ENCODE measurements at regions not wholly inside any gene's neighbourhood (a gene's known extent, or its start where the extent isn't known, plus 50 kb on each side); places are given as distances from the start of the nearest gene placed in this dataset.

DNA sequence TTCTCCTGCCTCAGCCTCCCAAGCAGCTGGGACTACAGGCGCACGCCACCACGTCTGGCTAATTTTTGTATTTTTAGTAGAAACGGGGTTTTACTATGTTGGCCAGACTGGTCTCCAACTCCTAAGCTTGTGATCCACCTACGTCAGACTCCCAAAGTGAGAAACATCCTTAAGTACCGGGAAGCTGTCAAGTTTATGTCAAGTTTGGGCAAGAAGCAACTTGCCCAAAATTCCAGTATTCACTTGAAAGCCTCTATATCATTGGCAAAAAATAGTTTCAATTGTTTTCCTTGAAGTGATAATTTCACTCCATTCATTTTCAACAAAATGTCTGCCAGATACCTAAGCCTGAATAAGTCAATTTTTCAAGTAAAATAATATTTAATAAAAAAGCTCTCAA, 370.0 kb downstream of the FBXO8 start:
- TF ChIP-seq, protein P1, sequence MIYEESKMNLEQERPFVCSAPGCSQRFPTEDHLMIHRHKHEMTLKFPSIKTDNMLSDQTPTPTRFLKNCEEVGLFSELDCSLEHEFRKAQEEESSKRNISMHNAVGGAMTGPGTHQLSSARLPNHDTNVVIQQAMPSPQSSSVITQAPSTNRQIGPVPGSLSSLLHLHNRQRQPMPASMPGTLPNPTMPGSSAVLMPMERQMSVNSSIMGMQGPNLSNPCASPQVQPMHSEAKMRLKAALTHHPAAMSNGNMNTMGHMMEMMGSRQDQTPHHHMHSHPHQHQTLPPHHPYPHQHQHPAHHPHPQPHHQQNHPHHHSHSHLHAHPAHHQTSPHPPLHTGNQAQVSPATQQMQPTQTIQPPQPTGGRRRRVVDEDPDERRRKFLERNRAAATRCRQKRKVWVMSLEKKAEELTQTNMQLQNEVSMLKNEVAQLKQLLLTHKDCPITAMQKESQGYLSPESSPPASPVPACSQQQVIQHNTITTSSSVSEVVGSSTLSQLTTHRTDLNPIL (CRISPR knock-in tag; IDR thresholded peaks at IDR 0.05; ENCODE audit: low read depth): no peak
- TF ChIP-seq ARNTL (CRISPR knock-in tag; IDR thresholded peaks at IDR 0.05; ENCODE audit: borderline replicate concordance, low read depth) (no peak), ZFP3 (CRISPR knock-in tag; IDR thresholded peaks at IDR 0.05) (no peak), RARB (CRISPR knock-in tag; IDR thresholded peaks at IDR 0.05) (no peak), OSR1 (CRISPR knock-in tag; IDR thresholded peaks at IDR 0.05) (no peak), BACH2 (CRISPR knock-in tag; IDR thresholded peaks at IDR 0.05; ENCODE audit: borderline replicate concordance) (no peak), ZNF8 (CRISPR knock-in tag; IDR thresholded peaks at IDR 0.05) (no peak), CSDC2 (CRISPR knock-in tag; IDR thresholded peaks at IDR 0.05) (no peak), ZFP30 (CRISPR knock-in tag; IDR thresholded peaks at IDR 0.05) (no peak), ISL1 (CRISPR knock-in tag; IDR thresholded peaks at IDR 0.05) (no peak), ESRRG (CRISPR knock-in tag; IDR thresholded peaks at IDR 0.05) (no peak)
- TF ChIP-seq, protein P2, sequence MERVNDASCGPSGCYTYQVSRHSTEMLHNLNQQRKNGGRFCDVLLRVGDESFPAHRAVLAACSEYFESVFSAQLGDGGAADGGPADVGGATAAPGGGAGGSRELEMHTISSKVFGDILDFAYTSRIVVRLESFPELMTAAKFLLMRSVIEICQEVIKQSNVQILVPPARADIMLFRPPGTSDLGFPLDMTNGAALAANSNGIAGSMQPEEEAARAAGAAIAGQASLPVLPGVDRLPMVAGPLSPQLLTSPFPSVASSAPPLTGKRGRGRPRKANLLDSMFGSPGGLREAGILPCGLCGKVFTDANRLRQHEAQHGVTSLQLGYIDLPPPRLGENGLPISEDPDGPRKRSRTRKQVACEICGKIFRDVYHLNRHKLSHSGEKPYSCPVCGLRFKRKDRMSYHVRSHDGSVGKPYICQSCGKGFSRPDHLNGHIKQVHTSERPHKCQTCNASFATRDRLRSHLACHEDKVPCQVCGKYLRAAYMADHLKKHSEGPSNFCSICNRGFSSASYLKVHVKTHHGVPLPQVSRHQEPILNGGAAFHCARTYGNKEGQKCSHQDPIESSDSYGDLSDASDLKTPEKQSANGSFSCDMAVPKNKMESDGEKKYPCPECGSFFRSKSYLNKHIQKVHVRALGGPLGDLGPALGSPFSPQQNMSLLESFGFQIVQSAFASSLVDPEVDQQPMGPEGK (CRISPR knock-in tag; IDR thresholded peaks at IDR 0.05; ENCODE audit: borderline replicate concordance): no peak
- TF ChIP-seq, protein P3, sequence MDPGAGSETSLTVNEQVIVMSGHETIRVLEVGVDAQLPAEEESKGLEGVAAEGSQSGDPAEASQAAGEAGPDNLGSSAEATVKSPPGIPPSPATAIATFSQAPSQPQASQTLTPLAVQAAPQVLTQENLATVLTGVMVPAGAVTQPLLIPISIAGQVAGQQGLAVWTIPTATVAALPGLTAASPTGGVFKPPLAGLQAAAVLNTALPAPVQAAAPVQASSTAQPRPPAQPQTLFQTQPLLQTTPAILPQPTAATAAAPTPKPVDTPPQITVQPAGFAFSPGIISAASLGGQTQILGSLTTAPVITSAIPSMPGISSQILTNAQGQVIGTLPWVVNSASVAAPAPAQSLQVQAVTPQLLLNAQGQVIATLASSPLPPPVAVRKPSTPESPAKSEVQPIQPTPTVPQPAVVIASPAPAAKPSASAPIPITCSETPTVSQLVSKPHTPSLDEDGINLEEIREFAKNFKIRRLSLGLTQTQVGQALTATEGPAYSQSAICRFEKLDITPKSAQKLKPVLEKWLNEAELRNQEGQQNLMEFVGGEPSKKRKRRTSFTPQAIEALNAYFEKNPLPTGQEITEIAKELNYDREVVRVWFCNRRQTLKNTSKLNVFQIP (CRISPR knock-in tag; IDR thresholded peaks at IDR 0.05; ENCODE audit: borderline replicate concordance, low read depth): no peak
- TF ChIP-seq, protein P4, sequence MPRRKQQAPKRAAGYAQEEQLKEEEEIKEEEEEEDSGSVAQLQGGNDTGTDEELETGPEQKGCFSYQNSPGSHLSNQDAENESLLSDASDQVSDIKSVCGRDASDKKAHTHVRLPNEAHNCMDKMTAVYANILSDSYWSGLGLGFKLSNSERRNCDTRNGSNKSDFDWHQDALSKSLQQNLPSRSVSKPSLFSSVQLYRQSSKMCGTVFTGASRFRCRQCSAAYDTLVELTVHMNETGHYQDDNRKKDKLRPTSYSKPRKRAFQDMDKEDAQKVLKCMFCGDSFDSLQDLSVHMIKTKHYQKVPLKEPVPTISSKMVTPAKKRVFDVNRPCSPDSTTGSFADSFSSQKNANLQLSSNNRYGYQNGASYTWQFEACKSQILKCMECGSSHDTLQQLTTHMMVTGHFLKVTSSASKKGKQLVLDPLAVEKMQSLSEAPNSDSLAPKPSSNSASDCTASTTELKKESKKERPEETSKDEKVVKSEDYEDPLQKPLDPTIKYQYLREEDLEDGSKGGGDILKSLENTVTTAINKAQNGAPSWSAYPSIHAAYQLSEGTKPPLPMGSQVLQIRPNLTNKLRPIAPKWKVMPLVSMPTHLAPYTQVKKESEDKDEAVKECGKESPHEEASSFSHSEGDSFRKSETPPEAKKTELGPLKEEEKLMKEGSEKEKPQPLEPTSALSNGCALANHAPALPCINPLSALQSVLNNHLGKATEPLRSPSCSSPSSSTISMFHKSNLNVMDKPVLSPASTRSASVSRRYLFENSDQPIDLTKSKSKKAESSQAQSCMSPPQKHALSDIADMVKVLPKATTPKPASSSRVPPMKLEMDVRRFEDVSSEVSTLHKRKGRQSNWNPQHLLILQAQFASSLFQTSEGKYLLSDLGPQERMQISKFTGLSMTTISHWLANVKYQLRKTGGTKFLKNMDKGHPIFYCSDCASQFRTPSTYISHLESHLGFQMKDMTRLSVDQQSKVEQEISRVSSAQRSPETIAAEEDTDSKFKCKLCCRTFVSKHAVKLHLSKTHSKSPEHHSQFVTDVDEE (CRISPR knock-in tag; IDR thresholded peaks at IDR 0.05): no peak

Measured in SK-N-SH treated with all-trans-retinoic acid at 6 μM for 48 hours (cell line).